Spleen (tissue), 7 donors: ENCODE measurements at regions not wholly inside any gene's neighbourhood (a gene's known extent, or its start where the extent isn't known, plus 50 kb on each side); places are given as distances from the start of the nearest gene placed in this dataset.

ENCODE experiments used
- CTCF ChIP-seq, 11 experiments: fragments of 200-600 bp in 7 of 11; fragments of 450-650 bp in 4 of 11; sonication (generic) in 4 of 11; IDR thresholded peaks in 8 of 11; conservative IDR thresholded peaks in 3 of 11; 1 replicate in 7 of 11; 2 replicates in 4 of 11; pipeline versions ENCODE4 v1.4.0 to v1.8.0; 2016 to 2021; ENCODE audit warnings: antibody characterized with exemption in 11 of 11, inconsistent platforms in 4 of 11, mild to moderate bottlenecking in 1 of 11
- POLR2A ChIP-seq, 3 donors: fragments of 450-650 bp; IDR thresholded peaks; one replicate each; pipeline ENCODE4 v1.5.1; 2017; ENCODE audit warnings: antibody characterized with exemption in 3 of 3, mild to moderate bottlenecking in 1 of 3
- donor health status: DM: no; HTN: no; CAD: no; lungs with moderate emphysema.
- donor health status: DM: no; HTN: no; CAD: no.
- donor health status: DM: no; HTN: no; CAD: no.

GRCh38 chr2:81050580-81051095 is 746.1 kb upstream of the LRRTM1 start:
- TF ChIP-seq CTCF (IDR thresholded peaks at IDR 0.05 in 8 of 11, conservative IDR thresholded peaks at IDR 0.05 in 3 of 11), result no peak
- TF ChIP-seq POLR2A (IDR thresholded peaks at IDR 0.05), result no peak
